ENCODE measurements at regions not wholly inside any gene's neighbourhood (a gene's known extent, or its start where the extent isn't known, plus 50 kb on each side); places are given as distances from the start of the nearest gene placed in this dataset.

DNA sequence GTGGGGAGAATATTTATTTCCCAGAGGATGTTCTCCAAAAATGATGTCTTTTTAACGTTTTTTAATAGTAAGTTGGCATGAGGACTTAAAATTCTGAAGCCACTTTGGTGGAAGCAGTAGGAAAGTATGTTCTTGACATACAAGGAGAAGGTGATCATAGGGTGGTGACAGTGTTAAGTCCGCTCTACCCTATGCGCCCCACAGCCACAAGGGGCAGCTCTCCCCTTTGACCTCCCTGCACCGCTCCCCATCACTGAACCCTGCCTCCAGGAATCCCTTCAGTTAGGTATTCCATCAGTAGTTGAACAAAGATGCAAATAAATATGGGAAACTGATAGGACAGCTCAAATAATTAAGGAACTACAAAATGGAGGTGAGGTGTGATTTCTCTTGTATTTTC, 111.4 kb downstream of the PLEKHG1 start:
- no peak for DNase-seq (ENCODE audit: low read depth in 3 of 3, low spot score in 2 of 3)

GRCh38 chr6:150711584-150712504, 112.2 kb downstream of the PLEKHG1 start:
- no peak for DNase-seq (ENCODE audit: low read depth in 3 of 3, low spot score in 2 of 3)

- DNase-seq (ENCODE audit: low read depth in 3 of 3, low spot score in 2 of 3), result no peak
These were observed 113.0 kb downstream of the PLEKHG1 start for GRCh38 chr6:150712505-150713252.

DNA sequence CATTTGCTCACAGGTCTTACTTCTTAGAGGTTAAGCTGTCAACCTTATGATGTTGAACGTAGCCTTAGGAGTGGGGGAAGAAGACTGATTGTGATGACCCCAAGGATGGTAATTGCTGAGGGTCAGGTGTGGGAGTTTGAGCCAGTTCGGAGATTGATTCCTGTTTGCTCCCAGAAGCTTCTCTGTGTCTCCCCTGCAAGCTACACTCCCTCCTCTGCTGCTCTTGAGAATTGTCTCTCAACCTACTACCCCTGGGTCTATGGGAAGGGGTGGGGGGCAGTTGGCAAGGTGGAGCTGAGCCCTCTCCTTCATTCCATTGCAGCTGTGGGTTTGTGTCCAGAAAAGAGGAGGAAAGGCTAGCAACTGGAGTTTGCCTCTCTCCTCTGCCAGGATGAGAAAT, 113.8 kb downstream of the PLEKHG1 start:
- DNase-seq (ENCODE audit: low read depth in 3 of 3, low spot score in 2 of 3), result no peak

DNA sequence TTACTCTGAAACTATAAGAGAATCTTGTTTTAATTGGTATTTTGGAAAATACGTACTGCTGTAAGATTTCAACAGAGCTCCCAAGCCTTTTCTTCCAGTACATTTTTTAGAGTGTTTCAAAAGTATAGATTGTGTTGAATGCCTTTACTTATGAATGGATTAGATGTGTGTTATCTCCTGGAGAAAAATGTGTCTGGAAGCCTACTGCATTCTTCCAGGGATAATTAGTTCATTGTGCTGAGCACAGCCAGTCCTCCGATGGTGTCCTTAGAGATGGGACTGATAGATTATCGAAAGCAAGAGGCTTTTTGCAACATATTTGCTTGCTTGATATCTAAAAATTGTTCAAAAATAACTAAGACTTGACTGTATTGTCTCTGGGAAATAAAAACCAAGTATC, 114.2 kb downstream of the PLEKHG1 start:
- DNase-seq (ENCODE audit: low read depth in 3 of 3, low spot score in 2 of 3), result no peak

DNA sequence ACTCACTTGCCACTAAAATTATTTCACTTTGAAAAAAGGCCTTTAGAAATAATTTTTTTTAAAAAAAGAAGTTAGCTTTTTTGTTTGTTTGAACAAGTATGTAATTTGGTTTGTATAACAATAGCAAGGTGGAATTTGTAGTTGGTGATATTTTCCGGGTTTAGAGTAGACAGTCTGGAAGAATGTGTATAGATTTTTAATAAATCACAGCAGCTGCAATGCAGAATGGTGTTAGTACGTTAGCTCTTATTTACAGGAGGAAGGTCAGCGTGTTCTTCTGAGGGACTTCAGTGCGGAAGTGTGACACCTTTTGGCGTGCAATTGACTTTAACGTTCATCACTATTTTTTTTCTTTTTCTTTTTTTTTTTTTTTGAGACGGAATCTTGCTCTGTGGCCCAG, 115.4 kb downstream of the PLEKHG1 start:
- no peak for DNase-seq (ENCODE audit: low read depth in 3 of 3, low spot score in 2 of 3)

DNA sequence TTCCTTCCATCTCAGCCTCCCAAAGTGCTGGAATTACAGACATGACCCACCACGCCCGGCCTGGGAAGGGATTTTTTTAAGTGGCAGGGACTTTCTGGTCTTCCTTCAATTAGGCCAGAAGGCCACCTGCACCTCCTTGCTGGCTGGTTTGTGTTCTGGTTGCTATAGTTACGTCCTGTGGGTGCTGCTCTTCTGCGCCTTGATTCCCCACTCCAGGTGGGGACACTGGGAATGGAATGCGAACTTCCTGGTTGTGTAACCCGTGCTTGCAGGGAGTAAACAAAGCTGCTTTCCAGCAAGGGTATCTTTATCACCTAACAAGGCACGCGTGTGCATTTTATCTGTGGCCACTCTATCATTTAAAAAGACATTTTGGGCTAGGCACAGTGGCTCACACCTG, 117.7 kb downstream of the PLEKHG1 start:
- DNase-seq (ENCODE audit: low read depth in 3 of 3, low spot score in 2 of 3), result no peak

GRCh38 chr6:150719099-150719766, 119.5 kb downstream of the PLEKHG1 start:
- no peak for DNase-seq (ENCODE audit: low read depth in 3 of 3, low spot score in 2 of 3)

DNA sequence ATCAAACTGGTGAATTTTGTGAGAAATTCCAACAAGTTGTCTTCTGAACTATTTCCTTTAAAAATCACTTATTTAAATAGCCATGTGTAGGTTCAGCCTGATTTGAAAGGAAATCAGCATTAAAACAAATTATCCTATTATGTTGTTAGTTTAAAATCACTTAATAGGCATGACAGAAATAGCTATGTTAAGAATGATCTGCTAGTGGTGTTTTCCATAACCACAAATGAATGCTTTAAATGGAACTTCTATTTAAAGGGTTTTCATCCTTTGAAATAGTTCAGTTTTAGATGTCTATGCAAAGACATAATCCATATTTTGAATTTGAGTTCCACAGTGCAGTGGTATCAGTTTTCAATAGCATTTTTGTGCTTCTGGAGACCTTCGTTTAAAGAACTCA, 120.1 kb downstream of the PLEKHG1 start:
- DNase-seq (ENCODE audit: low read depth in 3 of 3, low spot score in 2 of 3), result no peak

DNA sequence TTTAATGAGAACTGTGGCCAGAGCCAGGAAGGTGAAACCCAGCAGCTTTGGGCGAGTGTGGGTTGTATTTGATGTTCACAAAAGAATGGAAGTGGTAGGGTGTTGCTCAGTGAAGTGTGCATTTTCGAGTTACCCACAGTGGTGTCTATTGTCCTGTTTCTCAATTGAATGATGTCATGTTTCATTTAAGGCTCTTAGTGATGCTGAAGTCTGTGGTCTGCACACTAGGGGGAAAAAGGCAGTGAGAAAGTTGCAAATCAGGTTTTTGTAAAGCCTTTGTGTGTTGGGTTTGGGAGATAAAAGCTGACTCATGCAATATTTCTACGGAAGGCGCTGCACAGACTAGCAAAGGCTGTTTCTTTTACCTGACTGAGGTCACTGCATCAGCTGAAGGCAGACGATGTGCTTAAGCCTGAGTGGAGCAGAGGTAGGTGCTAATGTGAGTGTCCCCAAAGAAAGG, 121.1 kb downstream of the PLEKHG1 start:
- DNase-seq (ENCODE audit: low read depth in 3 of 3, low spot score in 2 of 3), result peak; percentile 44 to 49 (median 48)

DNA sequence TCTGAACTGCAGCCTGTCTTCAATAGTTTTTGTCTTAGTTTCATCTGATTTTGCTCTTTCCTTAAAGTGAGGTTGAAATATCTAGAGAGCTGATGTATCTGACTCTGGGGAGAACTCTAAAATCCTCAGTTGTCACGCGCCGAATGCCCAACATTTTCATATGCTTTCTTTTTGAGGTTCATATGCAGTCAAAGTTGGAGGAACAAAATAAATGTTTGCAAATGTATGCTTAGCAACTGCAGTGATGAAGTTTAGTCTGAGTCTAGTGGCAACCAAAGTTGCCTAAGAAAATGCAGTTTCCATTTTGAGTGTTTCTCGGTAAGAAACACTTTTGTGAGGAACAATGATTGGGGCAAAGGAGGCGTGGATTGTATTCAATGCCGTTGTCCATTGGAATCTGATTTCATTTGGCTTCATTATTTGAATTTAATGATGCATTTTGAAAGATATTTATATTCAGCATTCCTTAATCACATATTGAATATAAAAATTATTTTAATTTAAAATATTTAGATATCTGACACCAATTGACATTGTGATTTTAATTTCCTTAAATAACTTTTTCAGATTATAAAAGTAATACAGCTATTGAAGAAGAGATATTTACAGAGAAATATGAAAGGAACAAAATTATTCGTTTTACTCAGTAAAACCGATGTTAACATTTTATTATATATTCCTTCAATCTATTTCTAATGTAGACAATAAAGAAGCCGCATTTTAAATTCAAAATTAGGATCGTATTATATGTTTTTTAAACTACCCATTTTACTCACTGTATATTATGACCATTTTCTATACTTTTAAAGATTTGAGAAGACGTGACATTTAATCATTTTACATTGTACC, 122.0 kb downstream of the PLEKHG1 start:
- DNase-seq (ENCODE audit: low read depth in 3 of 3, low spot score in 2 of 3), result no peak

DNA sequence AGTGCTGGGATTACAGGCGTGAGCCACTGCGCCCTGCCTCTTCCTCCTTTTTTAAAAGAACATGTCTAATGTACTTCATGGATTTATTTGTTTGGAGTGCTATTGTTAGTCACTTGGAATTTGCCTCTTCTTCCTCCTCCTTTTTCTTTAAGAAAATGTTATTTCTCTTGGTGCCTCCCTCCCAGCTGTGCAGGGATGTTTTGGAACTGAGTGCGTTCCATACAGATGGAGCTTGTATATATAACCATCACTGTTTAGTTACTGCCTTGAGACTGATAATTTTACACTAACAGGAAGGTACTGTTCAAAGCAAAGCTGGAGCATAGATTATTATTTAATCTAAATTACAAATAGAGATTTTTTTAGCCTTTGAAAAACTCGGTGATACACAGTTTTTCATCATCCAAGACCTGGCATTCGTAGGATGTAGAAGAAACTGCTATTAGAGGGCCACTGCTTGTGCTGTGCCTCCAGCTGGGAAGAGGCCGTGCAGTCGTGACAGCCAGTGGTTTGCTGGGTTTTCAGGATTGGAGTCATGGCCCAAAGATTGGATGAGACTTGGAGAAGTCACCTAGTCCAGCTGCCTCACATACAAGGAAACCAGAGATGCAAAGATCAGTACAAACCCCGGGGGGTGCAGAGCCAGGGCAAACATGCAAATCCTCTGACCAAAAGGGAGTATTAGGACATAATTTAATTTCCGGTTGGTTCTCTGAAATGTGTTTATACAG, 123.1 kb downstream of the PLEKHG1 start:
- DNase-seq (ENCODE audit: low read depth in 3 of 3, low spot score in 2 of 3), result no peak

DNA sequence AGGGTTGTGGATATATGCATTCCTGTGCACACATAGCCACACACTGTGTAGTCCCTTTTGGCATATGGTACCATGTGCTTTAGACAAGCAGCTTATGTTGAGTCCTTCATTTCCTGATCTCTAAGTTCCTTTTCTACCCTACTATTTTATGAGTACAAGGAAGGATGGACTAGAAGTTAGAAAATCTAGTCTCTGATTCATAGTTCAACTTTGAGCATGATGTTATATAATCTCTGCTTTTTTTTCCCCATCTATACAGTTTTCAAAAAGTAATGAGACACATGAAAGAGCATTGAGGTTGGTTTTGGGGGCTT, 123.6 kb downstream of the PLEKHG1 start:
- DNase-seq (ENCODE audit: low read depth in 3 of 3, low spot score in 2 of 3), result no peak

- DNase-seq (ENCODE audit: low read depth in 3 of 3, low spot score in 2 of 3), result no peak
These were observed 124.2 kb downstream of the PLEKHG1 start for GRCh38 chr6:150723857-150724256.

DNA sequence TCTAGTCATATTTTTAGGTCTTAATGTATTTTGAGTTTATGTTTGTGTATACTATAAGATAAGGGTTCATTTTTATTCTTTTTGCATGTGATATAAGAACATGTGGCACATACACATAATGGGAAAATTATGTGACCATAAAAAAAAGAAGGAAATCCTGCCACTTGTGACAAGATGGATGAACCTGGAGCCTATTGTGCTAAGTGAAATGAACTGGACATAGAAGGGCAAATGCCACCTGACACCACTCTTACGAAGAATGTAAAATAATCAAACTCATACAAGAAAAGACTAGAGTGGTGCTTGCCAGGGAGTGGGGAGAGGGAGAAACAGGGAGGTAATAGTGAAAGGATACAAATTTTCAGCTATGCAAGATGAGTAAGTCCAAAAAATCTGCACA, 126.1 kb downstream of the PLEKHG1 start:
- DNase-seq (ENCODE audit: low read depth in 3 of 3, low spot score in 2 of 3), result no peak

- no peak for DNase-seq (ENCODE audit: low read depth in 3 of 3, low spot score in 2 of 3)
These were observed 129.6 kb downstream of the PLEKHG1 start for GRCh38 chr6:150729188-150729748.

GRCh38 chr6:150730801-150731457, 131.2 kb downstream of the PLEKHG1 start:
- no peak for DNase-seq (ENCODE audit: low read depth in 3 of 3, low spot score in 2 of 3)

DNA sequence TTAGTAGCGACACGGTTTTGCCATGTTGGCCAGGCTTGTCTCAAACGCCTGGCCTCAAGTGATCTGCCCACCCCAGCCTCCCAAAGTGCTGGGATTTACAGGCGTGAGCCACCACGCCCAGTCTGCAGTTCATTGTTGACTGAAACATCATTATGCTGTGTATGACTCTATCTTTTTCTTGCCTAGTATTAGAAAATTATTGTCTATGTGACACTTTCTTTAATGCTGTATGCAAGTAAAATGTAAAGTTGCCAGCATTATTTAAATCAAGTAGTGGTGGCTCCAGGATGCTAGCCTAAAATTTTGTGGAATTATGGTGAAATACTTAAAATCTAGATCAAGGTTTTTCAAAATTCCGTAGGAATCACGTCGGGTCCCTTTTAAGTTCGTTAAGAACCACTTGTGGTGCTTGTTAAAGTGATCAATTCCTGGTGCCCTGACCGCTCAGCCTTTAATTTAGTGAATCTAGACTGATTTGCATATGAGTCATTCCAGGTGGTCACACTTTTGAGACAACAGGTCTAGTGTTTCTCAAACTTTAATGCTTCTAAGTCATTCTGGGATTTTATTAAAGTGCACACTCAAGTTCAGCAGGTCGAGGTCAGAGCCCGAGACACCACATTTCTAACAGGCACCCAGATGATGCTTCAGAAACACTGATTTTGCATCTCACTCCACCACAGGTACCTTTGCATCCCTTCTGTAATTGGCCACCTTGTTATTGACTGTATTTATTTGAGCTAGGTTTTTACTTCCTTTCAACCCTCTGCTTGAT, 132.6 kb upstream of the MTHFD1L start:
- DNase-seq (ENCODE audit: low read depth in 3 of 3, low spot score in 2 of 3), result no peak

Measured in right renal cortex interstitium (tissue), 3 donors.